ENCODE measurements at regions not wholly inside any gene's neighbourhood (a gene's known extent, or its start where the extent isn't known, plus 50 kb on each side); places are given as distances from the start of the nearest gene placed in this dataset.

GRCh38 chr4:126895988-126896570 is 736.7 kb upstream of the INTU start:
- TF ChIP-seq CBFB (CRISPR knock-in tag; IDR thresholded peaks at IDR 0.05; ENCODE audit: low read depth) (no peak), SP1 (CRISPR knock-in tag; conservative IDR thresholded peaks at IDR 0.05) (no peak), KAT7 (CRISPR knock-in tag; IDR thresholded peaks at IDR 0.05; ENCODE audit: borderline replicate concordance) (no peak), USF2 (CRISPR knock-in tag; IDR thresholded peaks at IDR 0.05) (no peak), IRF2 (CRISPR knock-in tag; IDR thresholded peaks at IDR 0.05; ENCODE audit: borderline replicate concordance, low read depth) (no peak), NR1H2 (CRISPR knock-in tag; IDR thresholded peaks at IDR 0.05) (no peak), CREM (CRISPR knock-in tag; IDR thresholded peaks at IDR 0.05) (no peak), ATF6 (CRISPR knock-in tag; IDR thresholded peaks at IDR 0.05) (no peak), ARID4B (CRISPR knock-in tag; IDR thresholded peaks at IDR 0.05; ENCODE audit: borderline replicate concordance) (no peak), MXD4 (CRISPR knock-in tag; IDR thresholded peaks at IDR 0.05; ENCODE audit: borderline replicate concordance) (no peak)
- TF ChIP-seq, protein P1, sequence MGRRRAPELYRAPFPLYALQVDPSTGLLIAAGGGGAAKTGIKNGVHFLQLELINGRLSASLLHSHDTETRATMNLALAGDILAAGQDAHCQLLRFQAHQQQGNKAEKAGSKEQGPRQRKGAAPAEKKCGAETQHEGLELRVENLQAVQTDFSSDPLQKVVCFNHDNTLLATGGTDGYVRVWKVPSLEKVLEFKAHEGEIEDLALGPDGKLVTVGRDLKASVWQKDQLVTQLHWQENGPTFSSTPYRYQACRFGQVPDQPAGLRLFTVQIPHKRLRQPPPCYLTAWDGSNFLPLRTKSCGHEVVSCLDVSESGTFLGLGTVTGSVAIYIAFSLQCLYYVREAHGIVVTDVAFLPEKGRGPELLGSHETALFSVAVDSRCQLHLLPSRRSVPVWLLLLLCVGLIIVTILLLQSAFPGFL (CRISPR knock-in tag; IDR thresholded peaks at IDR 0.05; ENCODE audit: borderline replicate concordance) = no peak
- TF ChIP-seq, protein P2, sequence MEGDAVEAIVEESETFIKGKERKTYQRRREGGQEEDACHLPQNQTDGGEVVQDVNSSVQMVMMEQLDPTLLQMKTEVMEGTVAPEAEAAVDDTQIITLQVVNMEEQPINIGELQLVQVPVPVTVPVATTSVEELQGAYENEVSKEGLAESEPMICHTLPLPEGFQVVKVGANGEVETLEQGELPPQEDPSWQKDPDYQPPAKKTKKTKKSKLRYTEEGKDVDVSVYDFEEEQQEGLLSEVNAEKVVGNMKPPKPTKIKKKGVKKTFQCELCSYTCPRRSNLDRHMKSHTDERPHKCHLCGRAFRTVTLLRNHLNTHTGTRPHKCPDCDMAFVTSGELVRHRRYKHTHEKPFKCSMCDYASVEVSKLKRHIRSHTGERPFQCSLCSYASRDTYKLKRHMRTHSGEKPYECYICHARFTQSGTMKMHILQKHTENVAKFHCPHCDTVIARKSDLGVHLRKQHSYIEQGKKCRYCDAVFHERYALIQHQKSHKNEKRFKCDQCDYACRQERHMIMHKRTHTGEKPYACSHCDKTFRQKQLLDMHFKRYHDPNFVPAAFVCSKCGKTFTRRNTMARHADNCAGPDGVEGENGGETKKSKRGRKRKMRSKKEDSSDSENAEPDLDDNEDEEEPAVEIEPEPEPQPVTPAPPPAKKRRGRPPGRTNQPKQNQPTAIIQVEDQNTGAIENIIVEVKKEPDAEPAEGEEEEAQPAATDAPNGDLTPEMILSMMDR (IDR thresholded peaks at IDR 0.05) = no peak
